ENCODE measurements at regions not wholly inside any gene's neighbourhood (a gene's known extent, or its start where the extent isn't known, plus 50 kb on each side); places are given as distances from the start of the nearest gene placed in this dataset.

GRCh38 chr4:147049946-147050345 lies 104.3 kb upstream of the TTC29 start:
- Histone ChIP-seq H3K4me1 (replicated peaks in 1 of 4; ENCODE audit: control insufficient read depth in 3 of 4, insufficient read depth in 4 of 4, low read length in 3 of 4) (no peaks in the 10 kb centered on the region), H3K27ac (ENCODE audit: low read depth, low read length) (no peak overlapping the region), H3K27me3 (replicated peaks in 1 of 4; ENCODE audit: control insufficient read depth in 3 of 4, extremely low read depth in 1 of 4, insufficient read depth in 3 of 4, low read length in 3 of 4) (no peaks in the 10 kb centered on the region), H2AFZ (ENCODE audit: low read length) (peak overlapping the region; percentile 52; the same call in 1 of the 2 replicates), H2BK5ac (ENCODE audit: low read depth, low read length) (no peak overlapping the region), H3K4me3 (ENCODE audit: extremely low read depth in 1 of 4, insufficient read depth in 2 of 4, low read depth in 3 of 4, low read length in 4 of 4) (no peak overlapping the region), H2BK20ac (ENCODE audit: low read length) (no peak overlapping the region), H3K9ac (replicated peaks in 1 of 4; ENCODE audit: extremely low read depth in 1 of 4, low read depth in 3 of 4, low read length in 3 of 4) (no peak overlapping the region), H2AK5ac (ENCODE audit: low read depth, low read length) (no peak overlapping the region), H3K79me1 (ENCODE audit: low read depth, low read length) (no peaks in the 10 kb centered on the region), H4K91ac (replicated peaks; ENCODE audit: insufficient read length, low read length) (no peak overlapping the region), H4K5ac (ENCODE audit: insufficient read length, low read depth, low read length) (no peak overlapping the region), H4K20me1 (replicated peaks in 1 of 2; ENCODE audit: control insufficient read depth in 1 of 2, insufficient read depth in 2 of 2, low read length in 2 of 2) (no peaks in the 10 kb centered on the region), H3K4ac (replicated peaks; ENCODE audit: insufficient read length, low read depth, low read length) (no peak overlapping the region), H3K56ac (replicated peaks; ENCODE audit: insufficient read length, low read depth, low read length) (no peak overlapping the region), H3K18ac (ENCODE audit: extremely low read depth, low read length) (no peak overlapping the region), H3K23ac (ENCODE audit: insufficient read length) (no peak overlapping the region), H3K36me3 (ENCODE audit: control insufficient read depth in 2 of 4, insufficient read depth in 4 of 4, low read length in 3 of 4) (no peaks in the 10 kb centered on the region), H2BK120ac (replicated peaks; ENCODE audit: low read depth, low read length) (no peak overlapping the region), H3K14ac (ENCODE audit: insufficient read length) (no peak overlapping the region), H4K8ac (ENCODE audit: extremely low read depth, insufficient read depth, low read length) (no peak overlapping the region), H3K79me2 (ENCODE audit: control insufficient read depth in 1 of 2, insufficient read depth in 2 of 2, low read length in 2 of 2) (no peaks in the 10 kb centered on the region), H2BK12ac (ENCODE audit: low read depth, low read length) (no peak overlapping the region), H3K23me2 (ENCODE audit: low read depth, low read length) (no peaks in the 10 kb centered on the region), H2BK15ac (ENCODE audit: low read length) (no peak overlapping the region), H3K4me2 (ENCODE audit: insufficient read depth in 1 of 2, low read depth in 2 of 2, low read length in 2 of 2) (no peak overlapping the region), H3K9me3 (ENCODE audit: insufficient read depth in 2 of 2, low read depth in 1 of 2, low read length in 1 of 2) (peaks cover 0 to 6% of the 10 kb centered on the region in 2 experiments; a peak in 1 of 4 replicates)
- FAIRE-seq (no peak), DNase-seq (ENCODE audit: low read depth in 1 of 2, low spot score in 2 of 2) (no peak)
- 97% methylated on average over 5 of the region's 5 CpGs; no CpG with 5 or more reads in 1 of the 2 experiments for WGBS, 2 experiments (ENCODE audit: extremely low coverage in 1 of 2, insufficient coverage in 1 of 2, insufficient read length in 1 of 2, insufficient replicate concordance in 2 of 2, low coverage in 1 of 2, low lambda C conversion rate in 2 of 2, missing lambda C conversion rate in 1 of 2)
- CTCF ChIA-PET (ENCODE audit: partially characterized antibody): interaction anchor here (0.7 to 1.9 kb wide), 3 partner anchors 14 to 540 kb away, joined by 3 to 6 read pairs (median 3); no protein-coding TSS in a partner anchor
- TF ChIP-seq SIRT6 (IDR thresholded peaks at IDR 0.05; ENCODE audit: low read length) (no peak), SIX5 (IDR thresholded peaks at IDR 0.05; ENCODE audit: low read depth, low read length) (no peak), EGR1 (IDR thresholded peaks at IDR 0.05; ENCODE audit: borderline replicate concordance, low read depth, low read length) (no peak), EP300 (IDR thresholded peaks at IDR 0.05; ENCODE audit: borderline replicate concordance in 1 of 2, low read depth in 2 of 2, low read length in 2 of 2) (no peak), NANOG (IDR thresholded peaks at IDR 0.05; ENCODE audit: insufficient read depth, low read depth, low read length, poor library complexity, severe bottlenecking) (no peak), CTBP2 (IDR thresholded peaks at IDR 0.05; ENCODE audit: borderline replicate concordance, insufficient read depth, insufficient read length, low read length) (no peak)
- TF ChIP-seq, protein P1, sequence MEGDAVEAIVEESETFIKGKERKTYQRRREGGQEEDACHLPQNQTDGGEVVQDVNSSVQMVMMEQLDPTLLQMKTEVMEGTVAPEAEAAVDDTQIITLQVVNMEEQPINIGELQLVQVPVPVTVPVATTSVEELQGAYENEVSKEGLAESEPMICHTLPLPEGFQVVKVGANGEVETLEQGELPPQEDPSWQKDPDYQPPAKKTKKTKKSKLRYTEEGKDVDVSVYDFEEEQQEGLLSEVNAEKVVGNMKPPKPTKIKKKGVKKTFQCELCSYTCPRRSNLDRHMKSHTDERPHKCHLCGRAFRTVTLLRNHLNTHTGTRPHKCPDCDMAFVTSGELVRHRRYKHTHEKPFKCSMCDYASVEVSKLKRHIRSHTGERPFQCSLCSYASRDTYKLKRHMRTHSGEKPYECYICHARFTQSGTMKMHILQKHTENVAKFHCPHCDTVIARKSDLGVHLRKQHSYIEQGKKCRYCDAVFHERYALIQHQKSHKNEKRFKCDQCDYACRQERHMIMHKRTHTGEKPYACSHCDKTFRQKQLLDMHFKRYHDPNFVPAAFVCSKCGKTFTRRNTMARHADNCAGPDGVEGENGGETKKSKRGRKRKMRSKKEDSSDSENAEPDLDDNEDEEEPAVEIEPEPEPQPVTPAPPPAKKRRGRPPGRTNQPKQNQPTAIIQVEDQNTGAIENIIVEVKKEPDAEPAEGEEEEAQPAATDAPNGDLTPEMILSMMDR (IDR thresholded peaks at IDR 0.05; ENCODE audit: control extremely low read depth in 1 of 3, insufficient read depth in 1 of 3, low read depth in 1 of 3, low read length in 3 of 3): no peak
- POLR2A ChIA-PET (ENCODE audit: partially characterized antibody): no interaction called here
